ENCODE measurements at regions not wholly inside any gene's neighbourhood (a gene's known extent, or its start where the extent isn't known, plus 50 kb on each side); places are given as distances from the start of the nearest gene placed in this dataset.

DNA sequence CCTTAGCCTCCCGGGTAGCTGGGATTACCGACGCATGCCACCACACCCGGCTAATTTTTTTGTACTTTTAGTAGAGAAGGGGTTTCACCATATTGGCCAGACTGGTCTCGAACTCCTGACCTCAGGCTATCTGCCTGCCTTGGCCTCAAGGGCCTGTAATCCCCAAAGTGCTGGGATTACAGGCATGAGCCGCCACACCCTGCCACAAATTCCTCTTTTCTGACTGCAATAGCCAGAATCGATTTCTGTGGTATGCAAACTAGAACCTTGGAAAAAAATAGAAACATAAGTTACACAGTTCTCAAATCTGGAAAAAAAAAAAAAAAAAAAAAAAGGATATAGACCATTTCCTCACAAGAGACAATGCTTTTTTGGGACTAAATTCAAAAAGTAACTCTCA lies 184.6 kb upstream of the EGLN3 start:
- DNase-seq (ENCODE audit: low read depth in 2 of 2), result no peak

DNA sequence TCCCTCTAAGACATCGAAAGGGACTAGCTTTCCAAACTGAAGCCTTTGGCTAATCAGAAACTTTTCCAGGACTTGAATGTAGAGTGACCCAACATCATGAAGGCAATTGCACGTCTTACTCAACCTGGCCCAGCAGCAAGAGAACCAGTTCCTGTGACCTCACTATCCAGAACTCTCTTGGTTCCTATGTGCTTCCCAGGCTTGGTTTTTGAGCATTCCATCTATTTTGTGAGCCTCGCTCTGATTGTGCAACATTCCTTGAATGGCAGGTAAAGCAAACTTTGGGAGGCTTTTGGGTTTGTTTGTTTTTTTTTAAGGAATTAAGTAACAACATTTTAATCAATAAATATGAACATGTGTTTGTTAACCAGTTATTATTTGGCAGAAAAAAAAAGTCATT lies 183.6 kb upstream of the EGLN3 start:
- no peak for DNase-seq (ENCODE audit: low read depth in 2 of 2)

DNA sequence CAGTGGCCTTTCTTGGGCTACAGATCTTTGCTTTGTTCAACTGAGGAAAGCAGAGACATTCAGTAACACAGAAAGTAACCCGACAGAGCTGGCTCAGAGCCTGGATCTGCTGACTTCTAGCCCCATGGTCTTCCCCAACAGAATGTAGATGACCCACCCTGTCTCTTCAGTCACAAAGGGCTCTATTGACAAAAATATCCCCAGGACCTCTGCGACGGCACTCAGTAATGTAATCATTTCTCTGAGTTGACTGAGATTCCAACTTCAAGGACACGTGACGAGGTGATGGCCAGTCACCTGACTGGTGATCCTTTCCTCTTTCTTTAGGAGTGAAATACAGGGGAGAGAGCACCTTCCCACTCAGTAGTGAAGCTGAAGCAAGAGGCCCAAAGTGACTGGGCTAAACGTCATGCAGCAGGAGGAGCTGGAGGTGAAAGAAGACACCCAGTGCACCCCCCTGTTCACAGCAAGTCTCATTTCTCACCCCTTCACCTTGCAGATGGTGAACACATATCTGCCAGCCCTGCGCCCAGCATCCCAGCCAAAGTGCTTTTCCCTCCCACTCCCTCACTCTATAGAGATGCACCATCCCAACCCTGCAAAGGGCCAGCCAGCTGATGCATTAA lies 179.2 kb upstream of the EGLN3 start:
- DNase-seq (ENCODE audit: low read depth in 2 of 2), result no peak

DNA sequence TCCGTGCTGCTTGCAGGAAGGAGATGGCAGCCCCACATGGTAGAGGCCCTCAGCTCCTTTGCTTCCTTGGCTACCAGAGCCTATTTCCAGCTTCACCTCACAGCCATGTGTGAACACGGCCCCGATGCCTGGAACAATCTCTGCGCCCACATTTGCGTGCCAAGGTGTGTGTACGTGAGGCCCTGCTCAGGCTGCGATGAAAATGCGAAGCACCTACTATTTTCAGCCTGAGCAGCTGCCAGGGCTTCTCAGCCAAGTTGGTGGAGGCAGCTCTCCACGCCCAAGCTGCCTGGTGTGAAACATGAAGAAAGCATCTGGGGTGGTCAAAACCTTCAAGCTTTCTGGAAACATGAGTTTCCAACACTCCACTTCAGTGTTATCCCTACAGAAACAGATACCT lies 177.8 kb upstream of the EGLN3 start:
- no peak for DNase-seq (ENCODE audit: low read depth in 2 of 2)

DNA sequence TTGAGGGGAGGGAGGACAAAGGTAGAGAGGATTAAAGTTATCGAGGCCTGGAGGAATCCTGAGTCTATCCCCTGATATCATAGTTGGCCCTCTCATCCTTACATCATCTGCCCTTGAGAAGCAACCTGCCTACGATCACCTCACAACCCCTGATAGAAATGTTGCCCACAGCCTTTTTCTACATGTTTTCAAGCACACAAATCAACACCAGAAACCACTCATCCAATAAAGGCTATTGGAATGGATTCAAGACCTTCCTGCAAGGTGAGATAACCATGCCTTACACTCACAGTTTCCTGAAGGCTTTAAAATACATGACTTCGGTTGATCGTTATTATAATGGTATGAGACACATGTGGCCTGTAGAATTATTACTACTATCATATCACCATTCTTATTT lies 175.7 kb upstream of the EGLN3 start:
- no peak for DNase-seq (ENCODE audit: low read depth in 2 of 2)

DNA sequence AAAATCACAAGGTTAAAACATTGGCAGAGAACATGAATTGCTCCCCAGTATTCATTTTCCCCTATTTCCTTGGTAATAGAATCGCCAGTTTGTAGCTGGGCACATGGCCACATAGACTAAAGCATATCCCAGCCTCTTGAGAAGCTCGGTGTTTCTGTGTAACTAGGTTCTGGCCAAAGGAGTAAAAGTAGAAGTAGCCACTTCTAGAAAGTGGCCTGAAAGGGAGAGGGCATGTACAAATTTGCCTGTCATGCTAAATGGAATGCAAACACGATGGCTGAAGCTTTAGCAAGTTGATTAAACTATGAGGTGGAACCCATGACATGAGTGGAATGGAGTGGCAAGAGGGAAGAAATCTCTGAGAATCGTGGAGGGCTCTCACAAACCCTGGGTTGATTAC lies 173.7 kb upstream of the EGLN3 start:
- DNase-seq (ENCODE audit: low read depth in 2 of 2), result no peak

DNA sequence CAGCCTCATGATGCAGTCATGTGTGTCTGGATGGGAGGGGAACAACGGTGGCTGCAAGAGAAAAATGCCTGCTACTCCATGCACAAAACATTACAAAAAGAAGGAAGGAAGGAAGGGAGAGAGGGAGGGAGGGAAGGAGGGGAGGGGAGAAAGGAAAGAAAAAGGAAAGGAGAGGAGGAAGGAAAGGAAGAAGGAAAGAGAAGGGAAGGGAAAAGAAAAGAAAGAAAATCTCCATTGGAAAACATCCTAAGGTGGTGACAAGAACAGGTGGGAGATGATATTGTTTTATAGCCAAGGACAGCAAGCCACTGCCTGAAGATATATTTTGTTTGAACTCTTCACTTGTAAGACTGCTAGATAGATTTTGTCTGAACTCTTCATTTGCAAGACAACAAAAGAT lies 171.8 kb upstream of the EGLN3 start:
- no peak for DNase-seq (ENCODE audit: low read depth in 2 of 2)

DNA sequence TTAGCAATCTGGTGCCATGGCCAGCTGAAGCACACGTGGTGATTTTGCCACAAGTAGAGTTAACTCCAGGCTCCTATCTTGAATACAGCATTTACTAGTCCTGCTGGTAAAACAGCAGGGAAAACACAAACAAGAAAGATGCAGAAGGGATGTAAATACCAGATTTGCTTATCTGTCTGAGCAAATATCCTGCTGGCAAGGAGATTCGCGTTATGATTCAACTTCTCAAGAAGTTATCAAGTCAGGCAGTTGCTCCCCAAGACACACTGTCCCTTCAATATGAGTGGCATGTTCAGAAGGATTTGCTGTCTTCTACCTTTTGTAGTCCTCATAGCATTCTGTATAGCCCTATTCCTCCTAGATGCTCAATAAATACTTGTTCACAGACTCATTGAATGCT lies 171.2 kb upstream of the EGLN3 start:
- DNase-seq (ENCODE audit: low read depth in 2 of 2), result no peak

DNA sequence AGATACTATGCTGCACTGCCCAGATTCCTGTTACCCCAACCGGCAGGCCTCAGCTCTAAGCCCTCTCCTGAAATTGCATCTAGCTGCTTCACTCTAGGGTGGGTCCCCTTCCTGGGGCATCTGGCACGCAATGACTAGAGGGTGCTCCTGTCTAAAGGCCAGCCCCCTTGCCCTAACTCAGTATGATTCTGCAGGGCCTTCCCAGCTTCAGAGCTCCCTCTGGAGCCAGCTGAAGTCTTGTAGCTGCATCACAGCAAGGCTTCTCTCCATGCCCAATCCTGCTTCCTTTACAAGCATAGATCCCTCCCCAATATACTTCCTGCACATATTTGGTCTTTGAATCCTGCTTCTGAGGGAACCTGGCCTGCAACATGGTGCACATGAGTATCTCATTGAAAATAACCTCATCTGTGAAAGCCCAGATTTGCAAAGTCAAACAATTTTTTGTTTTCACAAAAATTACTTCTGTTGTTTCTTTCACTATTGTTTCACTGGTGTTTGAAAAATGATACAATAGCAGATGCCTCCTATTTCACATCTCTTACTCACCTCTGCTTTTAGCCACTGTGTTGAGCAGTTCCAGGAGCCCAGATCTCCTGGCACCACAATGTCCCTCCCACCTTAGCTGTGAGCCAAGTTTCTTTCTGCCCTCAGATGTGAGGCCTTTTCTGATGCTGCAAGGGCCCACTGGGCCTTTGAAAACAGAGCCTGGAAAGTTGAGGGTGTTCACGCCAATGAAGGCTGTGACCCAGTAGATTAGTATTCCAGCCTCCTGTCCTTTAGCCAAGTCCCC lies 169.5 kb upstream of the EGLN3 start:
- no peak for DNase-seq (ENCODE audit: low read depth in 2 of 2)

DNA sequence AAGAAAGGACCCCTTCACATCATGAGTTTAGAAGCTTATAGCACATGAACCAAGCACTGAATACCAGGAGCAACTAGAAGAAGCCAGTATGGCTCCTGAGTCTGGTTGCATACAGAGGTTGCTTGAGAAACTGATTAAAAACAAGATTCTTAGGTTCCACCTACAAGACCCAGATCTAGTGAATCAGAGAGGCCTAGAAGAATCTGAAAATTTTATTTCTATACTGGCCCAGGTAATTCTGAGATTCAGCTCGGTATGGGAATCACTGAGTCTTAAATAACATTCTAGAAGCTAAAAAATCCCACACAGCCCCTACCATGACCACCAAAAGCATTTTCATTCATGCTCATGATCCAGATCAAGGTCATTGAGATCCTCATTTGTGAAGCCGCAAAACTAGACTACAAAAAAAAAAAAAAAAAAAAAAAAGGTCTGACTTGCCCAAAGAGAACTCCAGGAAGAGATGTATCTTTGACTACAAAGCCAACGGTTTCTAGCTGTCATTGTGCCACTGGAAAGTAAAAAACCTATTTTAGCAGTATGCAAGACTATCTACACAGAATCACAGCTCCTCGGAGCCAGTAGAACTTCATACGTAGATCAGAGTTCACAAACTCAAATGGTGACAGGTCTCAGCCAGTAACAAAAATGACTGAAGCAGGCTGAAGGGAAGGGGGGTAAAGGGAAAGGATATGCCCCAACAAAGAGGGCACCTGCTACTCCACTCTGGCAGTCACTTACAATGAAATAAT lies 168.4 kb upstream of the EGLN3 start:
- DNase-seq (ENCODE audit: low read depth in 2 of 2), result no peak

DNA sequence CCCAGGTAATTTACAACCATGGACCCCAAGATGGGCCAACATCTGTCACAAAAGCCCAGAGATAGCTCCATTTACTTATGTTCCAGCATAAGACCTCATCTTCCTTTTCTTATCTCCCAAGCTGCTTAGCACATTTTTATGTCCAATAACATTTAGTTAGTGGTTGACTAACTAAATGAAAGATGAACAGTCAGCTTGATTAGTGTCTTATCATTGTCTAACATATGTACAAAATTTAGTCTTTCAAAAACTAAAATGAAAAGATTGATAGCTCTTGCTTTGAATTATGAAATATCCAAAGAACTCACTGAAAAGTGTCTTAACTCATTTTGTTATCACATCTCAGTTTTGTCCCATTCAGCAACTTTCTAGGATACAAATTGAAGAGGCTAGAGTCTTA lies 163.1 kb upstream of the EGLN3 start:
- no peak for DNase-seq (ENCODE audit: low read depth in 2 of 2)

DNA sequence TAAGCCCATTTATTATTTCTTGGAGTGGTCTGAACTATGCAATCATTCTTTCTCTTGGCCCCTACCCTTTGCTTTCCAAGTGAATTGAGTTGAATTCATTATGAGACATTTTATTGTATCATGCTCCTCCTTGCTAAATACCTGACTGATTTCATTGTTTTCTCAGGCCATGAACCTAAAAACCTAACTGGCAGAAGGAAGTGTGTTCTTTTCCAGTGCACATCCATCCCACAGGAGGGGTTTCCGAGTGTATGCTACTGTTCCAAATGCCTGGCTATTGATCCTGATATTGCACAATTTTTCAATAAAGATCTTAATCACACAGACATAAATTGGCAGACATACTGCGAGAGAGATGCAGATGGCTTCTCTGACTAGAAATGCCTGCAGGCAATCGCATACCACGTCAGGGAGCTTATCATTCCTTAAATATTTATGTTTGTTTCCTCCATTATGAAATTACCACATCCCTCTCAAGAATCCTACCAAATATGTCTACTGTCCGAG lies 162.2 kb upstream of the EGLN3 start:
- DNase-seq (ENCODE audit: low read depth in 2 of 2), result no peak

DNA sequence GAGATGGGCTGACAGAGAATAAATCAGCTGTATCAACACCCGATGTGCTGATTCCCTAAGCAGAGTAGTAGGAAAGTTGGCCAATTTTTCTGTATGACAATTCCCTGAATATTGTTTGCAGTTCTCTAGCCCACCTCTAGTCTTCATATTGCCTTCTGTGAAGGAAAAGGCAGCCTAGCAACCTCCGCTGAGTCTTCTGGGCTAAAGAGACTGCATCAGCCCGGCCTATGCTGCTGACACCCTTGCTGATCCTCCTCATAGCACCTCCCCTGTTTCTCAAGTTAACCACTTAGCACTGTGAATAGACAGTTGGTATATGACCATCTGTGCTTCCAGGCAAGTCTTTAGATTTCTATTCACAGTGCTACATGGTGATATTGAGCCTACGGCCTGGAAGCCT lies 161.1 kb upstream of the EGLN3 start:
- no peak for DNase-seq (ENCODE audit: low read depth in 2 of 2)

DNA sequence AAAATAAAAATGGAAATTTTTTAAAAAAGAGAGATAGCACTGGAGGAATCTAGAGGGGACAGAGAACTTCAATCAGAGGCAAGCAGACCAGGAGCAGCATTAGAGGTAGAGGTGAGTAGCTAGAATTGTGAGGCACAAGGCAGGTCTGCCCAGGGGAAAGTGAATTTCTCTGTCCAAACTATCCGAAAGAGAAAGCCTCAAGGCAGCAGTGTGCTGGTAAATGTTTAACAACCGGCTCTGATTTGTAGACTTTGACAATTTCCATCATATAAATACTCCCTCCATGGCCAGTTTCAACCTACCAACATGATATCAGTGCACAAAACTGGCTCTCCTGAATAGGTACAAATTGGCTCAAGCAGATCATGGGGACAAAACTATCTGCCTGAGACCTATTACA lies 160.6 kb upstream of the EGLN3 start:
- DNase-seq (ENCODE audit: low read depth in 2 of 2), result no peak

DNA sequence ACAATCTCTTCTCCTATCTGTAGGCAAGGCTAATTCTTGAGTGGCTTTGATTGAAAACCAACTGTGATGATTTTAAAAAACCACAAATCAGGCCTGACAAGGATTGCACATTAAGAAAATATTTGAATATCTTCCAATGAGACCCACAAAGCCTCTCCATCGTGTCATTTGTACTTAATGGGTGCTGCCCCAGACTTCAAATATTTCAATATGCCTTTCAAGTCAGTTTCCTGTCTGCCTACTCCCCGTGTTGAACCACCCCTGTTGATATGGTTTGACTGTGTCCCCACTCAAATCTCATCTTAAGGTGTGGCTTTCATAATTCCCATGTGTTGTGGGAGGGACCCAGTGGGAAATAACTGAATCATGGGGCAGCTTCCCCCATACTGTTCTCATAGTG lies 159.7 kb upstream of the EGLN3 start:
- DNase-seq (ENCODE audit: low read depth in 2 of 2), result no peak

DNA sequence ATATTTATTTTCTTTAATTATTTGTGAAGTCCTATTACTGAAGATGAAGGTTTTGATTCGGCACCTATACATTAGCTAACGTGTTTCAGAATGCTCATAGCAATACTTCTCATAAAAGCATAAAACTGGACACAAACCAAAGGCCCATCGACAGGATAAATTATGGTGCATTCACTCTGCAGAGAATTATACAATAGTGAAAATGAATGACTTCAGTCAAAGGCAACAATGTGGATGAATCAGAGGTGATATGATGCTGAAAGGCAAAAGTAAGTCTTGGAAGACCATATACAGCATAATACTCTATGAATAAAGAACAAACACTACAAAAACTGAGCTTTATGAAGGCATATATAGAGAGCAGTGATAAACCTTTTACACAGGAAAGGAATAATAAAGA lies 156.6 kb upstream of the EGLN3 start:
- no peak for DNase-seq (ENCODE audit: low read depth in 2 of 2)

DNA sequence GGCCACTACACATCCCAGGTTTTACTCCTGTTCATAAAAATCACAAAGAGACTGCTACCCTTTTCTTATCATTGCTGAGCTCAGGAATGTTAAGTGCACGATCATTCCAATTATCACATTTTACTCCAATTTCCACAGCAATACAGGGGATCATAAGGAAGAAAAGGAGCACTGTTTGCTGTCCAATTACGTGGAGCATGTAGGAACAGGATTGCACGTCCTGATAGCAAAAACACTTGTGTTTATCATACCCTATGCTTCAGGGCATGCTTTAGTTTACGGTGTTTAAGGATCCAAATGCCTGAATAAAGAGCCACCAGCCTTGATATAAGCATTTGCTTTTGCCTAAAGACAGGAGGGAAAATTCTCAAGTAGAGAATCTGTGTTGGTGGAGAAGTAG lies 155.4 kb upstream of the EGLN3 start:
- DNase-seq (ENCODE audit: low read depth in 2 of 2), result no peak

DNA sequence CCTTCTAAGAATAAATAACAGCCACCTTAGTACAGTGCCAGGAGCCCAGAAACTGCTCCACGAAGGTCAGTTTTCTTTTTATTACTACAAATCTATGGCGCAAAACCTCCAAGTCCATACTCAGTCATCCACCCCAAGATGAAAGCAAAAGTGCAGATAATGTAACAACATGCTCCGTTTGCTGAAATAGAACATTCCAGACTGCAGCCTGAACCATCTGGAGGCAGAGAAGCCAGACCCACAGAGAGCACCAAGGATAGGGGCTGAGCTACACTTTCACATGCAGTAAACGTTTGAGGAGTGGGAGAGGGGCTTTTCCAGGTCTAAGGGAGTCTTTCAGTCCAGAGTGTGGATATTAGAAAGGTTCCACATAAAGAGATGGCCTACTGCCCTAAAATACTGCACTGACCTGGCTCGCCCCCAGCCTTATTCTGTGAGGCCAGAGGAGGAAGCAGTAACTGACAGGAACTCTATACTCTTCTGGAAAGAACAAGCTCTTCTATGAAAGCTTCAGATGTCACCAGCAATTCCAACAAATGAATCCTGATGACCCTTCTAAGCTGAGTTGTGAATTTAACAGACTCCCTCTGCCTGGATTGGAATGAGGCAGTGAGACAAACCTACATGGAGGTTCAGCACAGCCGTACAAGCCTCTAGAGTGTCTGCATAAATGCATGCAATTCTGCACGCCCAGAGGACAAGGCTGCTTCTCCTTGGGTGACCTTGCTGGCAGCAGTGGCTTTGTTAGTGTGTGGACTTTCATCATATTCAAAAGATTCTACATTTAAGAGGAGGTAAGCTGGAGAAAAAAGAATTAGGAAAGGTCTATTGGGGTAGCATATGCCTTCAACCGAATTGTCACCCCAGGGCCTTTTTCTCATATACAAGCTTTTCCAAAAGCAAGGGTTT lies 153.9 kb upstream of the EGLN3 start:
- DNase-seq (ENCODE audit: low read depth in 2 of 2), result no peak

DNA sequence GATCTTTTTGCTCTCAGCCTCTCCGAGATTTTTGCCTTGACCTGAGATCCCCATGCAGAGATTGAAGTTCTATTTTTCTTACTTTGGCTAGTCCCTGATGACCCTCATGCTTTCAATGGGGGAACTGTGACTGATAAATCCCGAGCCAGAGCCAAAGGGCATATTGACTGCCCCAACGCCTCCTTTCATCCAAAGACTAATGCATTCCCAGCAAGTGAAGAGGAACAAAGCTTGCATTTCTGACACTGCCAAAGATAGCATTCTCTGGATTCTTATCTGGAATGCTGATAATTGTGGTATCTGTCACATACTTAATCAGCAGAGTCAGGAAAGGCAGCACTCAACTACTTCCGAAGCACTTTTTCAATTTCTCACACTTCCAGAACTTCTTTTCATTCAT lies 152.3 kb upstream of the EGLN3 start:
- no peak for DNase-seq (ENCODE audit: low read depth in 2 of 2)

DNA sequence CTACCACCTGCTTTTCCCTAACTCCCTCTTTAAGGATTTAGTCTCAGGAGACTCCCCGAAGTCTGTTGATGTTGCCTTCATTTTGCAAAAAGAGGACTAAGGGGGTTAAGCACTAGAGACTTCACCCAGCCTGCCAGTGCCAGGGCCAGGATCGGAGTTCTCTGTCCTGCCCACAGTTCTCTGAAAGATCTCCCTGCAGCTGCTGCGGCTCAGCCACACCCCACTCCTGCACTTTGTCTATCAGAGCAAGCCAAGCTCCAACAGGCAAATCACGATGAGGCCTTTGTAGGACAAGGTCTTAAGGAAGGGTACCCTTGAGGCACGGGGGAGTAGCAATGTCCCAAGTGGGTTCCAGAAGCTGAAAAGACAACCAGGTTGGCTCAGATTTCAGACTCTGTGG lies 148.8 kb upstream of the EGLN3 start:
- no peak for DNase-seq (ENCODE audit: low read depth in 2 of 2)

DNA sequence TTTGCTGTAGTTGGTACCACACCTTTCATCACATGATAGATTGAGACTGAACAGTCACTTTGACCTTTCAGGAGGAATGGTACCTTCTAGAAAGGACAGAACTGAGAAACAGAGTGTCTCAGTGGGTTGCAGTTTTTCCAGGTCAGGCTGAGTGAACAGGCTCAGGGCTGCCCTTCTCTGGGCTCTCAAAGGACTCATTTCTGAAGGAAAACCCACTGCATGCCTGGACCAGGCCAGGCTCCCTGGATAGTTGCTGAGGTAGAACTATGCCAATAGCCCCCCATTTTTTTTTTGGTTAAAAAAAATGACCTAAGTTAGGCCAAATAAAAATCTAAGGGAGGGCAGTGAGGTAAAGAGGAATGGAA lies 148.1 kb upstream of the EGLN3 start:
- no peak for DNase-seq (ENCODE audit: low read depth in 2 of 2)
